OCI-LY1 (cell line): ENCODE measurements at regions not wholly inside any gene's neighbourhood (a gene's known extent, or its start where the extent isn't known, plus 50 kb on each side); places are given as distances from the start of the nearest gene placed in this dataset.

Experiments used
- H2AFZ ChIP-seq: fragments of 200-600 bp; sonication (generic), shearing (Covaris generic); 2 replicates; pipeline ENCODE4 v1.6.0; 2014; ENCODE audit warnings: antibody characterized with exemption, mild to moderate bottlenecking, low read length
- H3F3A ChIP-seq: fragments of 200-600 bp; sonication (generic), shearing (Covaris generic); 2 replicates; pipeline ENCODE4 v1.6.0; 2014; ENCODE audit warnings: mild to moderate bottlenecking, antibody characterized with exemption, low read length, moderate library complexity; ENCODE audit not compliant: insufficient read depth
- H3K27ac ChIP-seq: fragments of 200-600 bp; sonication (generic); 2 replicates; pipeline ENCODE4 v1.5.1; 2014; ENCODE audit warnings: low read length, mixed run types, mild to moderate bottlenecking, low read depth; ENCODE audit not compliant: poor library complexity, severe bottlenecking
- H3K27me3 ChIP-seq: fragments of 200-600 bp; sonication (generic); 2 replicates; pipeline ENCODE4 v1.6.0; 2014; ENCODE audit warnings: antibody characterized with exemption, mild to moderate bottlenecking, low read length, moderate library complexity; ENCODE audit not compliant: insufficient read depth
- H3K36me3 ChIP-seq: fragments of 200-600 bp; sonication (generic); 2 replicates; pipeline ENCODE4 v1.6.1; 2014; ENCODE audit warnings: mild to moderate bottlenecking, antibody characterized with exemption, low read length, moderate library complexity, mixed read lengths; ENCODE audit not compliant: insufficient read depth
- H3K4me1 ChIP-seq: fragments of 200-600 bp; sonication (generic); 2 replicates; pipeline ENCODE4 v1.5.1; 2014; ENCODE audit warnings: mild to moderate bottlenecking, low read length, moderate library complexity; ENCODE audit not compliant: insufficient read depth, severe bottlenecking
- H3K4me2 ChIP-seq: fragments of 200-600 bp; sonication (generic), shearing (Covaris generic); 2 replicates; pipeline ENCODE4 v1.6.1; 2014; ENCODE audit warnings: low read length
- H3K4me3 ChIP-seq: fragments of 200-600 bp; sonication (generic); 2 replicates; pipeline ENCODE4 v1.5.1; 2014; ENCODE audit warnings: low read length, low read depth, mild to moderate bottlenecking, mixed read lengths; ENCODE audit not compliant: poor library complexity, severe bottlenecking
- H3K79me2 ChIP-seq: fragments of 200-600 bp; shearing (Covaris generic); 2 replicates; pipeline ENCODE4 v1.6.1; 2016; ENCODE audit warnings: mixed run types, low read length, mixed read lengths; ENCODE audit not compliant: insufficient read depth
- H3K9ac ChIP-seq: fragments of 200-600 bp; sonication (generic), shearing (Covaris generic); 2 replicates; pipeline ENCODE4 v1.6.1; 2014; ENCODE audit warnings: mild to moderate bottlenecking, low read length, mixed read lengths
- H3K9me2 ChIP-seq: fragments of 200-600 bp; sonication (generic), shearing (Covaris generic); 2 replicates; pipeline ENCODE4 v1.6.1; 2014; ENCODE audit warnings: low read depth, mild to moderate bottlenecking, low read length, mixed read lengths
- H3K9me3 ChIP-seq: fragments of 200-600 bp; shearing (Covaris generic); 2 replicates; pipeline ENCODE4 v1.6.1; 2014; ENCODE audit warnings: low read length, mixed read lengths
- H4K20me1 ChIP-seq: fragments of 200-600 bp; sonication (generic), shearing (Covaris generic); 2 replicates; pipeline ENCODE4 v1.6.0; 2016; ENCODE audit warnings: mild to moderate bottlenecking, low read length; ENCODE audit not compliant: insufficient read depth
- CTCF ChIP-seq: fragments of 200-600 bp; sonication (generic), shearing (Covaris generic); IDR thresholded peaks from 2 replicates; pipeline ENCODE4 v1.5.1; 2017; ENCODE audit warnings: mild to moderate bottlenecking, antibody characterized with exemption, low read length, moderate library complexity, mixed read lengths
- EZH2 ChIP-seq: fragments of 200-600 bp; sonication (generic), shearing (Covaris generic); IDR thresholded peaks from 2 replicates; pipeline ENCODE4 v1.8.0; 2017; ENCODE audit warnings: borderline replicate concordance, mixed run types, mild to moderate bottlenecking, antibody characterized with exemption, low read length, moderate library complexity, mixed read lengths

- H3F3A ChIP-seq = no peaks in the 10 kb centered on the region
- H3K27me3 ChIP-seq = no peaks in the 10 kb centered on the region
- H2AFZ ChIP-seq = no peak overlapping the region
- no peaks in the 10 kb centered on the region for H3K9me3 ChIP-seq
- H3K4me1 ChIP-seq = no peaks in the 10 kb centered on the region
- H3K36me3 ChIP-seq = no peaks in the 10 kb centered on the region
- no peak overlapping the region for H3K9ac ChIP-seq
- H3K4me2 ChIP-seq = no peak overlapping the region
- no peak overlapping the region for H3K27ac ChIP-seq
- H3K9me2 ChIP-seq = no peaks in the 10 kb centered on the region
- no peak for TF ChIP-seq CTCF
- no peak for TF ChIP-seq EZH2
- H3K4me3 ChIP-seq = no peak overlapping the region
- no peaks in the 10 kb centered on the region for H4K20me1 ChIP-seq
- H3K79me2 ChIP-seq = no peaks in the 10 kb centered on the region
Measured at GRCh38 chr3:96677156-96677555, 137.2 kb upstream of the EPHA6 start.

GRCh38 chr3:96678325-96678724 lies 136.1 kb upstream of the EPHA6 start:
- Histone ChIP-seq H3K27ac (no peak overlapping the region), H3K4me1 (no peaks in the 10 kb centered on the region)
- no peak for TF ChIP-seq EZH2
- no peak for TF ChIP-seq CTCF

GRCh38 chr3:96700322-96701315 lies 113.8 kb upstream of the EPHA6 start:
- Histone ChIP-seq H3K9ac (no peak overlapping the region), H2AFZ (no peak overlapping the region), H4K20me1 (no peaks in the 10 kb centered on the region), H3K79me2 (no peaks in the 10 kb centered on the region), H3F3A (no peaks in the 10 kb centered on the region), H3K36me3 (no peaks in the 10 kb centered on the region), H3K9me3 (no peaks in the 10 kb centered on the region), H3K4me3 (no peak overlapping the region), H3K27ac (no peak overlapping the region), H3K9me2 (no peaks in the 10 kb centered on the region), H3K27me3 (no peaks in the 10 kb centered on the region), H3K4me1 (no peaks in the 10 kb centered on the region), H3K4me2 (no peak overlapping the region)
- TF ChIP-seq CTCF = peak; percentile 26; the same call in 1 of the 2 replicates
- no peak for TF ChIP-seq EZH2

More at GRCh38 chr3:96678325-96678724, 136.1 kb upstream of the EPHA6 start:
- no peaks in the 10 kb centered on the region for H3F3A ChIP-seq
- H3K4me3 ChIP-seq = no peak overlapping the region
- H3K9ac ChIP-seq = no peak overlapping the region
- no peak overlapping the region for H3K4me2 ChIP-seq
- H3K9me3 ChIP-seq = no peaks in the 10 kb centered on the region
- no peaks in the 10 kb centered on the region for H3K36me3 ChIP-seq
- H4K20me1 ChIP-seq = no peaks in the 10 kb centered on the region
- no peaks in the 10 kb centered on the region for H3K27me3 ChIP-seq
- no peak overlapping the region for H2AFZ ChIP-seq
- no peaks in the 10 kb centered on the region for H3K79me2 ChIP-seq
- no peaks in the 10 kb centered on the region for H3K9me2 ChIP-seq
